ENCODE measurements at regions not wholly inside any gene's neighbourhood (a gene's known extent, or its start where the extent isn't known, plus 50 kb on each side); places are given as distances from the start of the nearest gene placed in this dataset.

GRCh38 chr20:43799741-43800140 is 72.9 kb upstream of the GTSF1L start:
- TF ChIP-seq CTCF (IDR thresholded peaks at IDR 0.05; ENCODE audit: low read depth, low read length) = no peak
- H3K4me3 ChIP-seq (ENCODE audit: low read depth, low read length) = no peak overlapping the region

- no peak for TF ChIP-seq CTCF (IDR thresholded peaks at IDR 0.05; ENCODE audit: low read depth, low read length)
- no peak overlapping the region for H3K4me3 ChIP-seq (ENCODE audit: low read depth, low read length)
These were observed 72.4 kb upstream of the GTSF1L start for GRCh38 chr20:43799150-43799711.

GRCh38 chr20:43798291-43799149 is 71.7 kb upstream of the GTSF1L start:
- TF ChIP-seq CTCF (IDR thresholded peaks at IDR 0.05; ENCODE audit: low read depth, low read length) = no peak
- H3K4me3 ChIP-seq (ENCODE audit: low read depth, low read length) = no peak overlapping the region

- H3K4me3 ChIP-seq (ENCODE audit: low read depth, low read length) = no peak overlapping the region
- TF ChIP-seq CTCF (IDR thresholded peaks at IDR 0.05; ENCODE audit: low read depth, low read length) = no peak
These were observed 67.5 kb upstream of the GTSF1L start for GRCh38 chr20:43794326-43794725.

GRCh38 chr20:43789593-43789992 is 62.8 kb upstream of the GTSF1L start:
- no peak for TF ChIP-seq CTCF (IDR thresholded peaks at IDR 0.05; ENCODE audit: low read depth, low read length)
- H3K4me3 ChIP-seq (ENCODE audit: low read depth, low read length) = no peak overlapping the region

- H3K4me3 ChIP-seq (ENCODE audit: low read depth, low read length) = no peak overlapping the region
- TF ChIP-seq CTCF (IDR thresholded peaks at IDR 0.05; ENCODE audit: low read depth, low read length) = no peak
These were observed 61.1 kb upstream of the GTSF1L start for GRCh38 chr20:43787937-43788336.

GRCh38 chr20:43786885-43787284 is 60.1 kb upstream of the GTSF1L start:
- TF ChIP-seq CTCF (IDR thresholded peaks at IDR 0.05; ENCODE audit: low read depth, low read length) = no peak
- H3K4me3 ChIP-seq (ENCODE audit: low read depth, low read length) = no peak overlapping the region
